HepG2 (cell line): ENCODE measurements at regions not wholly inside any gene's neighbourhood (a gene's known extent, or its start where the extent isn't known, plus 50 kb on each side); places are given as distances from the start of the nearest gene placed in this dataset.

Experiments used
- ATAC-seq: fragments of 200-7000 bp; cut with Tn5 transposase; 3 replicates; pipeline ENCODE4 v1.9.1; 2020; ENCODE audit warnings: mild to moderate bottlenecking, moderate library complexity
- BruUV-seq: library from RNA; stranded (reverse); fragments of 400-500 nt; replicated peaks from 2 replicates; lab custom pipeline; 2021; lab: Mats Ljungman, UMichigan
- CTCF ChIA-PET: fragments of 300-600 bp; formaldehyde crosslinking; extraction: SDS; loops from one replicate; lab custom pipeline; 2021; ENCODE audit warnings: low total read pairs, inconsistent platforms, low intra/inter-chr PET ratio; lab: Yijun Ruan, JAX
- POLR2A ChIA-PET: fragments of 350-600 bp; sonication (Branson Sonifier 250); formaldehyde crosslinking; loops from one replicate; lab custom pipeline; 2020; ENCODE audit warnings: antibody characterized with exemption, inconsistent platforms; lab: Yijun Ruan, JAX
- DNase-seq: peaks from one replicate; pipeline ENCODE4 v3.0.0-alpha.2; 2015; ENCODE audit warnings: low spot score
- FAIRE-seq: peaks from 3 replicates; lab custom pipeline; 2011; peaks lifted over from hg19 to GRCh38; lab: Jason Lieb, UNC
- H2AFZ ChIP-seq: one replicate; pipeline ENCODE4 v1.6.1; 2011; ENCODE audit warnings: low read length, inconsistent platforms
- H3K27ac ChIP-seq: fragments of 300-600 bp; 3 replicates; pipeline ENCODE4 v1.8.0; 2011; ENCODE audit warnings: mixed run types, mild to moderate bottlenecking, mixed read lengths, low read length, inconsistent platforms; ENCODE audit not compliant: insufficient read depth; ENCODE audit errors: extremely low read length
- H3K27me3 ChIP-seq, 2 experiments: fragments of 200-600 bp in 1 of 2; 2 replicates in 1 of 2; 3 replicates in 1 of 2; pipeline versions ENCODE4 v1.6.0 to v1.8.0; 2011; ENCODE audit warnings: low read length in 2 of 2, mild to moderate bottlenecking in 2 of 2, moderate library complexity in 2 of 2, inconsistent platforms in 1 of 2; ENCODE audit not compliant: insufficient read depth in 2 of 2, control insufficient read depth in 1 of 2
- H3K36me3 ChIP-seq, 2 experiments: fragments of 200-600 bp in 1 of 2; replicated peaks in 1 of 2; 2 replicates in 1 of 2; 3 replicates in 1 of 2; pipeline versions ENCODE4 v1.5.1 to v1.8.0; 2011; ENCODE audit warnings: low read length in 2 of 2, inconsistent platforms in 1 of 2; ENCODE audit not compliant: insufficient read depth in 2 of 2, control insufficient read depth in 1 of 2
- H3K4me1 ChIP-seq: 2 replicates; pipeline ENCODE4 v1.5.1; 2012; ENCODE audit warnings: low read length, inconsistent platforms; ENCODE audit not compliant: insufficient read depth
- H3K4me2 ChIP-seq: 2 replicates; pipeline ENCODE4 v1.6.0; 2011; ENCODE audit warnings: low read depth, low read length, inconsistent platforms
- H3K4me3 ChIP-seq, 3 experiments: fragments of 200-600 bp in 1 of 3; sonication (generic), shearing (Covaris generic) in 1 of 3; replicated peaks in 1 of 3; 2 replicates each; pipeline ENCODE4 v1.5.1; 2011 to 2016; ENCODE audit warnings: low read length in 3 of 3, inconsistent platforms in 2 of 3, low read depth in 2 of 3, mild to moderate bottlenecking in 2 of 3, control low read depth in 1 of 3, mixed read lengths in 1 of 3; ENCODE audit not compliant: insufficient read depth in 1 of 3
- H3K79me2 ChIP-seq: one replicate; pipeline ENCODE4 v1.6.1; 2011; ENCODE audit warnings: low read length, inconsistent platforms; ENCODE audit not compliant: insufficient read depth
- H3K9ac ChIP-seq: 2 replicates; pipeline ENCODE4 v1.6.0; 2011; ENCODE audit warnings: mild to moderate bottlenecking, low read depth, low read length, inconsistent platforms; ENCODE audit not compliant: insufficient read depth
- H3K9me3 ChIP-seq: 2 replicates; pipeline ENCODE4 v1.5.1; 2012; ENCODE audit warnings: mild to moderate bottlenecking, low read length
- H4K20me1 ChIP-seq: 2 replicates; pipeline ENCODE4 v1.6.0; 2011; ENCODE audit warnings: inconsistent platforms, mild to moderate bottlenecking, low read length, moderate library complexity; ENCODE audit not compliant: insufficient read depth
- MXD3 ChIP-seq: IDR thresholded peaks from 2 replicates; pipeline ENCODE4 v1.6.1; 2016; ENCODE audit warnings: mild to moderate bottlenecking, missing biosample characterization, missing genetic modification reagents
- PHF21A ChIP-seq: sonication (generic); formaldehyde crosslinking; IDR thresholded peaks from 2 replicates; pipeline ENCODE4 v1.5.0; 2020; ENCODE audit warnings: mild to moderate bottlenecking, missing genetic modification reagents
- ZNF343 ChIP-seq: sonication (generic); formaldehyde crosslinking; IDR thresholded peaks from 2 replicates; pipeline ENCODE4 v1.4.0; 2020; ENCODE audit warnings: mild to moderate bottlenecking, missing genetic modification reagents
- WGBS: methylation state at CpG from one replicate; pipeline ENCODE4 v1.1.6; 2017; ENCODE audit warnings: low lambda C conversion rate; 5-methylcytosine and 5-hydroxymethylcytosine counted together
- in situ Hi-C: cut with HindIII; loops from 2 replicates; pipeline ENCODE4 v1.10.0; 2017; ENCODE audit warnings: low pct_unique_long_range_greater_than_20kb; ENCODE audit not compliant: extremely low pct_ligation_motif_present
- intact Hi-C: fragments of 100-400 bp; cut with micrococcal nuclease; formaldehyde crosslinking; loops from one replicate; pipeline ENCODE4 v1.10.0; 2022; ENCODE audit not compliant: unreplicated experiment
- TF ChIP-seq, protein P1 (sequence below): sonication (generic); formaldehyde crosslinking; IDR thresholded peaks from 2 replicates; pipeline ENCODE4 v1.5.0; 2020; ENCODE audit warnings: missing genetic modification reagents, mild to moderate bottlenecking, borderline replicate concordance
- TF ChIP-seq, protein P2 (sequence below): sonication (generic); formaldehyde crosslinking; IDR thresholded peaks from 2 replicates; pipeline ENCODE4 v1.9.0; 2022; ENCODE audit warnings: missing genetic modification reagents, mild to moderate bottlenecking, borderline replicate concordance

- CTCF ChIA-PET = no interaction called here
- no peak for FAIRE-seq
- no peak overlapping the region for H3K4me3 ChIP-seq
- WGBS = 0% methylated on average over 1 of the region's 1 CpG
- no peak overlapping the region for H3K9ac ChIP-seq
- H4K20me1 ChIP-seq = no peaks in the 10 kb centered on the region
- TF ChIP-seq, protein P1, sequence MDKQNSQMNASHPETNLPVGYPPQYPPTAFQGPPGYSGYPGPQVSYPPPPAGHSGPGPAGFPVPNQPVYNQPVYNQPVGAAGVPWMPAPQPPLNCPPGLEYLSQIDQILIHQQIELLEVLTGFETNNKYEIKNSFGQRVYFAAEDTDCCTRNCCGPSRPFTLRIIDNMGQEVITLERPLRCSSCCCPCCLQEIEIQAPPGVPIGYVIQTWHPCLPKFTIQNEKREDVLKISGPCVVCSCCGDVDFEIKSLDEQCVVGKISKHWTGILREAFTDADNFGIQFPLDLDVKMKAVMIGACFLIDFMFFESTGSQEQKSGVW (CRISPR knock-in tag) = no peak
- ATAC-seq = no peak
- no peak for DNase-seq
- no peaks in the 10 kb centered on the region for H3K79me2 ChIP-seq
- no peak overlapping the region for H2AFZ ChIP-seq
- H3K9me3 ChIP-seq = no peaks in the 10 kb centered on the region
- no peaks in the 10 kb centered on the region for H3K36me3 ChIP-seq
- POLR2A ChIA-PET = no interaction called here
- no peaks in the 10 kb centered on the region for H3K4me1 ChIP-seq
- in situ Hi-C loops (no loop called here), intact Hi-C loops (no loop called here)
- H3K27ac ChIP-seq = no peak overlapping the region
- H3K27me3 ChIP-seq = no peaks in the 10 kb centered on the region
- no TSS peak for BruUV-seq
- H3K4me2 ChIP-seq = no peak overlapping the region
Observed at GRCh38 chr12:77429426-77429825, 364.1 kb upstream of the E2F7 start.

GRCh38 chr12:77421152-77421551, 355.8 kb upstream of the E2F7 start:
- Histone ChIP-seq H3K36me3 (no peaks in the 10 kb centered on the region), H4K20me1 (no peaks in the 10 kb centered on the region), H2AFZ (no peak overlapping the region), H3K9me3 (no peaks in the 10 kb centered on the region), H3K27me3 (no peaks in the 10 kb centered on the region), H3K4me3 (no peak overlapping the region), H3K79me2 (no peaks in the 10 kb centered on the region), H3K27ac (no peak overlapping the region), H3K4me2 (no peak overlapping the region), H3K4me1 (no peaks in the 10 kb centered on the region), H3K9ac (no peak overlapping the region)
- BruUV-seq = no TSS peak
- ATAC-seq (no peak), FAIRE-seq (no peak), DNase-seq (no peak)
- TF ChIP-seq MXD3 = no peak
- no peak for TF ChIP-seq PHF21A (CRISPR knock-in tag)
- TF ChIP-seq, protein P2, sequence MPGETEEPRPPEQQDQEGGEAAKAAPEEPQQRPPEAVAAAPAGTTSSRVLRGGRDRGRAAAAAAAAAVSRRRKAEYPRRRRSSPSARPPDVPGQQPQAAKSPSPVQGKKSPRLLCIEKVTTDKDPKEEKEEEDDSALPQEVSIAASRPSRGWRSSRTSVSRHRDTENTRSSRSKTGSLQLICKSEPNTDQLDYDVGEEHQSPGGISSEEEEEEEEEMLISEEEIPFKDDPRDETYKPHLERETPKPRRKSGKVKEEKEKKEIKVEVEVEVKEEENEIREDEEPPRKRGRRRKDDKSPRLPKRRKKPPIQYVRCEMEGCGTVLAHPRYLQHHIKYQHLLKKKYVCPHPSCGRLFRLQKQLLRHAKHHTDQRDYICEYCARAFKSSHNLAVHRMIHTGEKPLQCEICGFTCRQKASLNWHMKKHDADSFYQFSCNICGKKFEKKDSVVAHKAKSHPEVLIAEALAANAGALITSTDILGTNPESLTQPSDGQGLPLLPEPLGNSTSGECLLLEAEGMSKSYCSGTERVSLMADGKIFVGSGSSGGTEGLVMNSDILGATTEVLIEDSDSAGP = no peak
- no peak for TF ChIP-seq ZNF343 (CRISPR knock-in tag)
- POLR2A ChIA-PET = no interaction called here
- in situ Hi-C loops = no loop called here
- intact Hi-C loops = no loop called here
- CTCF ChIA-PET = no interaction called here
- WGBS = 56% methylated on average over 1 of the region's 2 CpGs
